ENCODE measurements at regions not wholly inside any gene's neighbourhood (a gene's known extent, or its start where the extent isn't known, plus 50 kb on each side); places are given as distances from the start of the nearest gene placed in this dataset.
"Not testable (repeated sequence)": the region's sequence is repeated elsewhere in the genome, so short reads cannot be mapped to it uniquely, and the experiment has no call there.

DNA sequence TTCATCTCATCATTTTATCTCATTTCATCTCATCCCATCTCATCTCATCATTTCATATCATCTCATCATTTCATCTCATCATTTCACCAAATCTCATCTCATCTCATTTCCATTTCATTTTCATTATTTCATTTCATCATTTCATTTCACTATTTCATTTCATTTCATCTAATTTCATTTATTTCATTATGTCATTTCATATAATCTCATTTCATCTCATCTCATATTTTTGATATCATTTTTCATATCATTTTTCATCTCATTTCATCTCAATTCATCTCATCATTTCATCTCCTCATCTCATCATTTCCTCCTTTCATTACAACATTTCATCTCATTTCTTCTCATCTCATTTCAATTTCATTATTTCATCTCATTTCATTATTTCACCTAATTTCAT is 2866.8 kb downstream of the RPIA start:
- TF ChIP-seq GLIS3 (CRISPR knock-in tag; IDR thresholded peaks at IDR 0.05); CSDC2 (CRISPR knock-in tag; IDR thresholded peaks at IDR 0.05); OSR1 (CRISPR knock-in tag; IDR thresholded peaks at IDR 0.05); ZNF565 (CRISPR knock-in tag; conservative IDR thresholded peaks at IDR 0.05; ENCODE audit: low read depth); ZFP30 (CRISPR knock-in tag; IDR thresholded peaks at IDR 0.05); ESRRG (CRISPR knock-in tag; IDR thresholded peaks at IDR 0.05): not testable (repeated sequence)
- TF ChIP-seq, protein P1, sequence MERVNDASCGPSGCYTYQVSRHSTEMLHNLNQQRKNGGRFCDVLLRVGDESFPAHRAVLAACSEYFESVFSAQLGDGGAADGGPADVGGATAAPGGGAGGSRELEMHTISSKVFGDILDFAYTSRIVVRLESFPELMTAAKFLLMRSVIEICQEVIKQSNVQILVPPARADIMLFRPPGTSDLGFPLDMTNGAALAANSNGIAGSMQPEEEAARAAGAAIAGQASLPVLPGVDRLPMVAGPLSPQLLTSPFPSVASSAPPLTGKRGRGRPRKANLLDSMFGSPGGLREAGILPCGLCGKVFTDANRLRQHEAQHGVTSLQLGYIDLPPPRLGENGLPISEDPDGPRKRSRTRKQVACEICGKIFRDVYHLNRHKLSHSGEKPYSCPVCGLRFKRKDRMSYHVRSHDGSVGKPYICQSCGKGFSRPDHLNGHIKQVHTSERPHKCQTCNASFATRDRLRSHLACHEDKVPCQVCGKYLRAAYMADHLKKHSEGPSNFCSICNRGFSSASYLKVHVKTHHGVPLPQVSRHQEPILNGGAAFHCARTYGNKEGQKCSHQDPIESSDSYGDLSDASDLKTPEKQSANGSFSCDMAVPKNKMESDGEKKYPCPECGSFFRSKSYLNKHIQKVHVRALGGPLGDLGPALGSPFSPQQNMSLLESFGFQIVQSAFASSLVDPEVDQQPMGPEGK (CRISPR knock-in tag; IDR thresholded peaks at IDR 0.05; ENCODE audit: borderline replicate concordance): not testable (repeated sequence)
- TF ChIP-seq, protein P2, sequence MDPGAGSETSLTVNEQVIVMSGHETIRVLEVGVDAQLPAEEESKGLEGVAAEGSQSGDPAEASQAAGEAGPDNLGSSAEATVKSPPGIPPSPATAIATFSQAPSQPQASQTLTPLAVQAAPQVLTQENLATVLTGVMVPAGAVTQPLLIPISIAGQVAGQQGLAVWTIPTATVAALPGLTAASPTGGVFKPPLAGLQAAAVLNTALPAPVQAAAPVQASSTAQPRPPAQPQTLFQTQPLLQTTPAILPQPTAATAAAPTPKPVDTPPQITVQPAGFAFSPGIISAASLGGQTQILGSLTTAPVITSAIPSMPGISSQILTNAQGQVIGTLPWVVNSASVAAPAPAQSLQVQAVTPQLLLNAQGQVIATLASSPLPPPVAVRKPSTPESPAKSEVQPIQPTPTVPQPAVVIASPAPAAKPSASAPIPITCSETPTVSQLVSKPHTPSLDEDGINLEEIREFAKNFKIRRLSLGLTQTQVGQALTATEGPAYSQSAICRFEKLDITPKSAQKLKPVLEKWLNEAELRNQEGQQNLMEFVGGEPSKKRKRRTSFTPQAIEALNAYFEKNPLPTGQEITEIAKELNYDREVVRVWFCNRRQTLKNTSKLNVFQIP (CRISPR knock-in tag; IDR thresholded peaks at IDR 0.05; ENCODE audit: borderline replicate concordance, low read depth): not testable (repeated sequence)
